Prostate gland (tissue), 2 donors: ENCODE measurements at regions not wholly inside any gene's neighbourhood (a gene's known extent, or its start where the extent isn't known, plus 50 kb on each side); places are given as distances from the start of the nearest gene placed in this dataset.

Experiments used
- DNase-seq: peaks from one replicate; pipeline ENCODE4 v3.0.0-alpha.2; 2019; ENCODE audit warnings: low spot score
- H3K27ac ChIP-seq, 2 donors: fragments of 200-600 bp; sonication (generic); 2 replicates each; pipeline ENCODE4 v1.5.1; 2017 to 2019
- H3K27me3 ChIP-seq: fragments of 200-600 bp; sonication (generic); replicated peaks from 2 replicates; pipeline ENCODE4 v1.5.1; 2019; ENCODE audit not compliant: insufficient read depth
- H3K36me3 ChIP-seq, 2 donors: fragments of 200-600 bp; sonication (generic); 1 replicate in 1 of 2; 2 replicates in 1 of 2; pipeline versions ENCODE4 v1.5.1 to v1.8.1; 2017 to 2019
- H3K4me1 ChIP-seq: fragments of 200-600 bp; sonication (generic); replicated peaks from 2 replicates; pipeline ENCODE4 v1.5.1; 2019
- H3K4me3 ChIP-seq, 2 donors: fragments of 200-600 bp; sonication (generic); 2 replicates each; pipeline ENCODE4 v1.5.1; 2017 to 2019
- H3K9me3 ChIP-seq: fragments of 200-600 bp; sonication (generic); 2 replicates; pipeline ENCODE4 v1.5.1; 2017
- POLR2A ChIP-seq: fragments of 450-650 bp; IDR thresholded peaks from one replicate; pipeline ENCODE4 v1.6.1; 2016; ENCODE audit warnings: antibody characterized with exemption, mild to moderate bottlenecking
- POLR2AphosphoS5 ChIP-seq: sonication (generic); formaldehyde crosslinking; IDR thresholded peaks from one replicate; pipeline ENCODE4 v1.6.1; 2017; ENCODE audit warnings: antibody characterized with exemption
- WGBS: methylation state at CpG from one replicate; pipeline ENCODE4 v1.1.5; 2018; 5-methylcytosine and 5-hydroxymethylcytosine counted together
- intact Hi-C: fragments of 100-400 bp; cut with DNase I; formaldehyde crosslinking; loops from one replicate; pipeline ENCODE4 v1.14.2; 2022
- TF ChIP-seq, protein P1 (sequence below), 4 experiments: fragments of 200-600 bp in 2 of 4; fragments of 450-650 bp in 2 of 4; sonication (generic) in 2 of 4; IDR thresholded peaks; 1 replicate in 3 of 4; 2 replicates in 1 of 4; pipeline ENCODE4 v1.5.1; 2016 to 2019; ENCODE audit warnings: antibody characterized with exemption in 4 of 4, mild to moderate bottlenecking in 2 of 4, moderate library complexity in 2 of 4

- WGBS = 63% methylated on average over 12 of the region's 12 CpGs
- H3K36me3 ChIP-seq = no peaks in the 10 kb centered on the region
Measured at GRCh38 chr20:60990643-60991042, 261.4 kb upstream of the CDH4 start.

GRCh38 chr20:60993433-60994044 lies 258.5 kb upstream of the CDH4 start:
- no peak overlapping the region for H3K4me3 ChIP-seq
- intact Hi-C loops = no loop called here
- peaks cover 4% of the 10 kb centered on the region for H3K27me3 ChIP-seq
- no peaks in the 10 kb centered on the region for H3K9me3 ChIP-seq
- no peak for DNase-seq
- TF ChIP-seq POLR2AphosphoS5 (no peak), POLR2A (no peak)
- TF ChIP-seq, protein P1, sequence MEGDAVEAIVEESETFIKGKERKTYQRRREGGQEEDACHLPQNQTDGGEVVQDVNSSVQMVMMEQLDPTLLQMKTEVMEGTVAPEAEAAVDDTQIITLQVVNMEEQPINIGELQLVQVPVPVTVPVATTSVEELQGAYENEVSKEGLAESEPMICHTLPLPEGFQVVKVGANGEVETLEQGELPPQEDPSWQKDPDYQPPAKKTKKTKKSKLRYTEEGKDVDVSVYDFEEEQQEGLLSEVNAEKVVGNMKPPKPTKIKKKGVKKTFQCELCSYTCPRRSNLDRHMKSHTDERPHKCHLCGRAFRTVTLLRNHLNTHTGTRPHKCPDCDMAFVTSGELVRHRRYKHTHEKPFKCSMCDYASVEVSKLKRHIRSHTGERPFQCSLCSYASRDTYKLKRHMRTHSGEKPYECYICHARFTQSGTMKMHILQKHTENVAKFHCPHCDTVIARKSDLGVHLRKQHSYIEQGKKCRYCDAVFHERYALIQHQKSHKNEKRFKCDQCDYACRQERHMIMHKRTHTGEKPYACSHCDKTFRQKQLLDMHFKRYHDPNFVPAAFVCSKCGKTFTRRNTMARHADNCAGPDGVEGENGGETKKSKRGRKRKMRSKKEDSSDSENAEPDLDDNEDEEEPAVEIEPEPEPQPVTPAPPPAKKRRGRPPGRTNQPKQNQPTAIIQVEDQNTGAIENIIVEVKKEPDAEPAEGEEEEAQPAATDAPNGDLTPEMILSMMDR (IDR thresholded peaks at IDR 0.05) = no peak
- H3K4me1 ChIP-seq = no peaks in the 10 kb centered on the region
- H3K27ac ChIP-seq = no peak overlapping the region
- H3K36me3 ChIP-seq = no peaks in the 10 kb centered on the region
- WGBS = 65% methylated on average over 9 of the region's 9 CpGs

More at GRCh38 chr20:60990643-60991042, 261.4 kb upstream of the CDH4 start:
- H3K4me1 ChIP-seq = no peaks in the 10 kb centered on the region
- H3K4me3 ChIP-seq = no peak overlapping the region
- TF ChIP-seq POLR2AphosphoS5 (no peak), POLR2A (no peak)
- TF ChIP-seq, protein P1 (IDR thresholded peaks at IDR 0.05) = no peak
- no peak for DNase-seq
- no peak overlapping the region for H3K27ac ChIP-seq
- intact Hi-C loops = no loop called here
- H3K27me3 ChIP-seq = peaks cover 4% of the 10 kb centered on the region
- no peaks in the 10 kb centered on the region for H3K9me3 ChIP-seq

DNA sequence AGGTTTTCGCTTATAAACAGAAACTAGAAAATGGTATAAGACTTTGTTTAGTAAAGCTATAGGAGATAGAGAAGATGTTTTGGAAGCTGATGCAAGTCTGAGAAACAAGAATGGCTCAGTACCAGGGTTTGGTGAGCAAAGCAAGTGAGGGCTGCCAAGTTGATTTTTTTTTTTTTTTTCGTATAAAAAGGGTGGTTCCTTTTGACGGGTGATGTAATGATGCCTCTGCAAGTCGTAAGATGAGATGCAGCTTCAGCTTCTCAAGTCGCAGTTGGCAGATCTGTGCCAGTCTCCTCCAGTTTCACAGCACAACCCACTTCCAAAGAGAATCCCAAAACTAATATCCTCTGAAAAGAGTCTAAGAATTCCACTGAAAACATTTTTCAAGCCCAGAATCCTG lies 252.8 kb upstream of the CDH4 start:
- no peak for DNase-seq
- Histone ChIP-seq H3K36me3 (no peaks in the 10 kb centered on the region), H3K9me3 (no peaks in the 10 kb centered on the region), H3K27me3 (no peaks in the 10 kb centered on the region), H3K4me1 (no peaks in the 10 kb centered on the region), H3K4me3 (no peak overlapping the region), H3K27ac (no peak overlapping the region)
- TF ChIP-seq, protein P1 (IDR thresholded peaks at IDR 0.05) = no peak
- TF ChIP-seq POLR2AphosphoS5 = no peak
- intact Hi-C loops = no loop called here
- 52% methylated on average over 5 of the region's 5 CpGs for WGBS

DNA sequence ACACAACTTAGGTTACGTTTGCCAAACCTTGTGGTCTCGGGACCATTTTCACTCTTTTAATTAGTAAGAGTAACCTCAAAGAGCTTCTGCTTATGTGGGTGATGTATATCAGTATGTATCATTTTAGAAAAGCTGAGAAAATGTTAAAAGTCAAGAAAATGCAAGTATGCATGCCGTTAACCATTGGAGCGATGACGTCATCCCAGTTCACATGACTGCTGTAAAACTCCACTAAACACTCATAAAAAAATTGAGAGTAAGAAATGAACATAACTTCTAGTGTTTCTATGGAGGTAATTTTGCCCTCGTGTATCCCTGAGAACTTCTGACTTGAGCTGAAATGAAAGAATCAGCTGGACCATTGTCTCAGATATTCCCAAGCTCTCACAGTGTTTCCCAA lies 250.0 kb upstream of the CDH4 start:
- intact Hi-C loops = no loop called here
- TF ChIP-seq POLR2AphosphoS5 (no peak), POLR2A (no peak)
- TF ChIP-seq, protein P1 (IDR thresholded peaks at IDR 0.05) = no peak
- Histone ChIP-seq H3K27ac (no peak overlapping the region), H3K27me3 (no peaks in the 10 kb centered on the region), H3K4me3 (no peak overlapping the region), H3K4me1 (no peaks in the 10 kb centered on the region), H3K36me3 (no peaks in the 10 kb centered on the region), H3K9me3 (no peaks in the 10 kb centered on the region)
- 47% methylated on average over 6 of the region's 6 CpGs for WGBS
- no peak for DNase-seq

- H3K27me3 ChIP-seq = no peaks in the 10 kb centered on the region
- H3K9me3 ChIP-seq = no peaks in the 10 kb centered on the region
- TF ChIP-seq, protein P1 (IDR thresholded peaks at IDR 0.05) = no peak
- TF ChIP-seq POLR2A (no peak), POLR2AphosphoS5 (no peak)
- WGBS = 28% methylated on average over 5 of the region's 5 CpGs
- no peaks in the 10 kb centered on the region for H3K36me3 ChIP-seq
- intact Hi-C loops = no loop called here
- H3K4me1 ChIP-seq = no peaks in the 10 kb centered on the region
- no peak overlapping the region for H3K4me3 ChIP-seq
- no peak overlapping the region for H3K27ac ChIP-seq
- DNase-seq = no peak
Measured at GRCh38 chr20:61014491-61014890, 237.6 kb upstream of the CDH4 start.
